K562 (cell line): ENCODE measurements at regions not wholly inside any gene's neighbourhood (a gene's known extent, or its start where the extent isn't known, plus 50 kb on each side); places are given as distances from the start of the nearest gene placed in this dataset.

ENCODE experiments used
- ATAC-seq: fragments of 200-7000 bp; cut with Tn5 transposase; 3 replicates; pipeline ENCODE4 v1.9.1; 2020; ENCODE audit warnings: moderate library complexity
- BruUV-seq: library from RNA; stranded (reverse); fragments of 400-500 nt; replicated peaks from 2 replicates; lab custom pipeline; 2021; lab: Mats Ljungman, UMichigan
- CTCF ChIA-PET: fragments of 300-600 bp; formaldehyde crosslinking; extraction: SDS; loops from one replicate; lab custom pipeline; 2021; ENCODE audit warnings: low intra/inter-chr PET ratio; lab: Yijun Ruan, JAX
- POLR2A ChIA-PET: fragments of 300-600, 350-650 bp; sonication (Branson Sonifier 250); formaldehyde crosslinking; extraction: SDS; loops from one replicate; lab custom pipeline; 2021; ENCODE audit warnings: antibody characterized with exemption, inconsistent platforms; lab: Yijun Ruan, JAX
- DNase-seq, 4 experiments: peaks; one replicate each; pipeline versions ENCODE4 v3.0.0 to v3.0.0-alpha.2; 2011 to 2018; ENCODE audit warnings: low spot score in 3 of 4, mixed read lengths in 3 of 4; ENCODE audit errors: extremely low read depth in 1 of 4
- FAIRE-seq: peaks from 2 replicates; lab custom pipeline; 2011; peaks lifted over from hg19 to GRCh38; lab: Jason Lieb, UNC
- H2AFZ ChIP-seq: 2 replicates; pipeline ENCODE4 v1.6.0; 2011; ENCODE audit warnings: low read depth, low read length, control low read depth, inconsistent platforms
- H3K27ac ChIP-seq: fragments of 200-600 bp; 3 replicates; pipeline ENCODE4 v1.8.0; 2011; ENCODE audit warnings: low read depth, mild to moderate bottlenecking, control low read depth, inconsistent platforms, low read length, moderate library complexity, mixed read lengths; ENCODE audit errors: extremely low read depth
- H3K27me3 ChIP-seq, 2 experiments: fragments of 300-600 bp in 1 of 2; 2 replicates in 1 of 2; 3 replicates in 1 of 2; pipeline versions ENCODE4 v1.6.0 to v1.8.0; 2011; ENCODE audit warnings: inconsistent platforms in 2 of 2, low read length in 2 of 2, mild to moderate bottlenecking in 1 of 2, mixed read lengths in 1 of 2, moderate library complexity in 1 of 2; ENCODE audit not compliant: control insufficient read depth in 2 of 2, insufficient read depth in 2 of 2
- H3K36me3 ChIP-seq: fragments of 300-600 bp; 3 replicates; pipeline ENCODE4 v1.8.0; 2011; ENCODE audit warnings: mild to moderate bottlenecking, low read length, inconsistent platforms; ENCODE audit not compliant: control insufficient read depth, insufficient read depth
- H3K4me1 ChIP-seq, 2 experiments: fragments of 200-600 bp in 1 of 2; replicated peaks in 1 of 2; 2 replicates in 1 of 2; 3 replicates in 1 of 2; pipeline versions ENCODE4 v1.5.1 to v1.8.0; 2011; ENCODE audit warnings: inconsistent platforms in 2 of 2, low read length in 2 of 2, mild to moderate bottlenecking in 1 of 2, mixed read lengths in 1 of 2, moderate library complexity in 1 of 2; ENCODE audit not compliant: control insufficient read depth in 2 of 2, insufficient read depth in 2 of 2
- H3K4me2 ChIP-seq: 2 replicates; pipeline ENCODE4 v1.6.1; 2011; ENCODE audit warnings: low read length, control low read depth, inconsistent platforms, mixed read lengths; ENCODE audit not compliant: insufficient read depth
- H3K4me3 ChIP-seq: fragments of 200-600 bp; sonication (generic), shearing (Covaris generic); 2 replicates; pipeline ENCODE4 v1.5.1; 2016; ENCODE audit warnings: control low read depth, inconsistent platforms
- H3K79me2 ChIP-seq: fragments of 200-600 bp; 3 replicates; pipeline ENCODE4 v1.8.0; 2011; ENCODE audit warnings: low read length, inconsistent platforms; ENCODE audit not compliant: control insufficient read depth, insufficient read depth
- H3K9ac ChIP-seq, 2 experiments: 2 replicates each; pipeline versions ENCODE4 v1.6.0 to v1.6.1; 2011; ENCODE audit warnings: low read depth in 2 of 2, low read length in 2 of 2, control low read depth in 1 of 2, inconsistent platforms in 1 of 2, mild to moderate bottlenecking in 1 of 2, mixed read lengths in 1 of 2; ENCODE audit not compliant: insufficient read depth in 1 of 2
- H3K9me1 ChIP-seq: one replicate; pipeline ENCODE4 v1.6.0; 2011; ENCODE audit warnings: inconsistent platforms, mild to moderate bottlenecking, low read length, moderate library complexity; ENCODE audit not compliant: control insufficient read depth, insufficient read depth
- H3K9me3 ChIP-seq: replicated peaks from 2 replicates; pipeline ENCODE4 v1.5.1; 2011; ENCODE audit warnings: low read depth, low read length, inconsistent platforms; ENCODE audit not compliant: control insufficient read depth, insufficient read depth
- H4K20me1 ChIP-seq: replicated peaks from 2 replicates; pipeline ENCODE4 v1.6.1; 2011; ENCODE audit warnings: low read length, inconsistent platforms, mixed read lengths; ENCODE audit not compliant: control insufficient read depth, insufficient read depth
- CBFA2T2 ChIP-seq: fragments of 450-650 bp; conservative IDR thresholded peaks from 2 replicates; pipeline ENCODE4 v1.6.1; 2017; ENCODE audit warnings: mild to moderate bottlenecking
- ETV1 ChIP-seq: fragments of 450-650 bp; conservative IDR thresholded peaks from 2 replicates; pipeline ENCODE4 v1.6.1; 2016; ENCODE audit warnings: missing genetic modification characterization, control low read depth, low read depth, missing compliant biosample characterization
- HNRNPUL1 ChIP-seq: fragments of 200-400 bp; formaldehyde crosslinking; IDR thresholded peaks from 2 replicates; pipeline ENCODE4 v1.6.1; 2017; ENCODE audit warnings: low read length
- MTA2 ChIP-seq: fragments of 450-650 bp; IDR thresholded peaks from 2 replicates; pipeline ENCODE4 v1.6.1; 2016; ENCODE audit warnings: low read depth
- RCOR1 ChIP-seq, 2 experiments: IDR thresholded peaks; 2 replicates each; pipeline ENCODE4 v1.6.1; 2012; ENCODE audit warnings: low read depth in 2 of 2, low read length in 2 of 2, borderline replicate concordance in 1 of 2, improper control_type of control experiment in 1 of 2
- REST ChIP-seq, 2 experiments: fragments of 450-650 bp; formaldehyde crosslinking in 1 of 2; IDR thresholded peaks; 2 replicates each; pipeline versions ENCODE4 v1.4.0 to v1.6.1; 2014 to 2020; ENCODE audit warnings: mild to moderate bottlenecking in 2 of 2, borderline replicate concordance in 1 of 2, low read depth in 1 of 2
- SAFB ChIP-seq: fragments of 200-400 bp; formaldehyde crosslinking; IDR thresholded peaks from 2 replicates; pipeline ENCODE4 v1.6.1; 2017; ENCODE audit warnings: low read depth, low read length, borderline replicate concordance
- SNAPC5 ChIP-seq: fragments of 250-450 bp; sonication (Bioruptor Pico); IDR thresholded peaks from 2 replicates; pipeline ENCODE4 v1.8.0; 2021; ENCODE audit warnings: moderate library complexity, mild to moderate bottlenecking, inconsistent platforms
- ZNF766 ChIP-seq: fragments of 200-800 bp; sonication (Bioruptor generic); conservative IDR thresholded peaks from 2 replicates; pipeline ENCODE4 v1.6.1; 2016; ENCODE audit warnings: missing genetic modification characterization, missing compliant biosample characterization
- WGBS: fragments of 100-300 bp; shearing (Covaris generic); methylation state at CpG from one replicate; pipeline ENCODE4 v1.1.6; 2016; ENCODE audit warnings: low coverage, mixed read lengths; ENCODE audit not compliant: insufficient coverage; ENCODE audit errors: missing lambda C conversion rate; 5-methylcytosine and 5-hydroxymethylcytosine counted together
- in situ Hi-C: fragments of 300-500 bp; cut with MboI; formaldehyde crosslinking; loops from 4 replicates; pipeline ENCODE4 v1.15.0; 2018; ENCODE audit warnings: inconsistent platforms, mixed read lengths
- intact Hi-C: fragments of 100-400 bp; cut with micrococcal nuclease; formaldehyde crosslinking; loops from 2 replicates; pipeline ENCODE4 v1.14.2; 2022
- TF ChIP-seq, protein P1 (sequence below): sonication (generic); formaldehyde crosslinking; IDR thresholded peaks from 2 replicates; pipeline ENCODE4 v1.8.0; 2022; ENCODE audit warnings: mild to moderate bottlenecking, missing genetic modification reagents, borderline replicate concordance

DNA sequence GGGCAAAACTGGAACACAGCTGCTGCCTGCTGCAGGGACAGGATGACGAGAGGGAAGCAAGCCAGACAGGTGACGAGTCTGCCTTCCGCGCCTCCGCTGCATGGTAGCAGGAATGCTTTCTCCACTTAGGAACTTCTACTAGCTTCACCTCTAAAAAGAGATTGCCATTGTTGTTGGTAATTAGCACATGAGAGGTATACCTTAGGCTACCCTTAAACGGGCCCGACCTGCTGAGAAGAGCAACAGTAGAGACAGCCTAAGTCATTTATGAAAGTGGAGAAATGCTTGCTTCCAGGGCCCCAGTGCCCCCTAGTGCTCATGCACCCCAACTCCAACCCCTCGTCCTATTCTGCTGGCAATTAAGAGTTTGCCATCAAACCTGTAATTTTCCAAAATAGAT is 96.9 kb upstream of the AKT3 start (continued):
- TF ChIP-seq REST (IDR thresholded peaks at IDR 0.05; ENCODE audit: borderline replicate concordance), result peak; percentile 39; the same call in 1 of the 2 replicates
- TF ChIP-seq REST (CRISPR knock-in tag; IDR thresholded peaks at IDR 0.05; ENCODE audit: low read depth), result no peak

DNA sequence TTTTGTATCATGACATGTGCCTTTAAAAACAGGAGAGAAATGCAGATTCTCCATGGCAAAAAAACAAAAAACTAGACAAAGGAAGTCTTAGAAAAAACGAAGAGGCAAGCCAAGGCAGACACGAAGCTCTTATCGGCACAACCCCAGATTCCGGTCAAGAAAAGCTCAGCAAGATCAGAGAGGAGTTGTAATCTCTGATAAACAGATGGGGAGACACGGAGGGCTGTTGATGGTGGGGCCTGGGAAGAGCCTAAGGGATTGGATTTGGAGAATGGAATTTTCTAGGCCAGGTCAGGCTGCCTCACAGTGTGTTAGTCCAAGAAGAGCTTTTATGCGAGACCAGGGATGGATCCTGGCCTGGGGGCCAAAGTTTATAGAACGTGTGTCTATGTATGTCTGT is 96.2 kb upstream of the AKT3 start:
- H3K9me1 ChIP-seq, result no peaks in the 10 kb centered on the region
- peak in 2 of 4 experiments; percentile 12 to 28 for DNase-seq
- BruUV-seq, result no TSS peak
- H2AFZ ChIP-seq, result no peak overlapping the region
- no peaks in the 10 kb centered on the region for H3K79me2 ChIP-seq
- peak; percentile 41 for ATAC-seq
- no peaks in the 10 kb centered on the region; the same call in 1 of the 2 replicates for H4K20me1 ChIP-seq
- intact Hi-C loops, result loop anchor here (5.0 kb wide), 1 partner anchor 326 kb away; no protein-coding TSS in a partner anchor
- no peaks in the 10 kb centered on the region; a peak in 1 of 5 replicates for H3K4me1 ChIP-seq
- H3K36me3 ChIP-seq, result no peaks in the 10 kb centered on the region
- in situ Hi-C loops, result no loop called here
- H3K27me3 ChIP-seq, result peaks cover 5 to 37% of the 10 kb centered on the region in 2 experiments; a peak in 4 of 5 replicates
- FAIRE-seq, result no peak
- POLR2A ChIA-PET, result interaction anchor here (1.0 kb wide), 1 partner anchor 42 kb away, joined by 3 read pairs; no protein-coding TSS in a partner anchor
- no peak overlapping the region for H3K27ac ChIP-seq
- WGBS, result 2% methylated on average over 7 of the region's 7 CpGs
- CTCF ChIA-PET, result no interaction called here
- H3K9me3 ChIP-seq, result no peaks in the 10 kb centered on the region
- no peak overlapping the region for H3K4me2 ChIP-seq
- H3K9ac ChIP-seq, result no peak overlapping the region
- H3K4me3 ChIP-seq, result no peak overlapping the region
- TF ChIP-seq ZNF766 (0 out of 2 replicates have a peak, but pooled peaks have one; percentile 37), MTA2 (no peak), SAFB (no peak), RCOR1 (IDR thresholded peaks at IDR 0.05; ENCODE audit: borderline replicate concordance in 1 of 2, low read depth in 2 of 2, low read length in 2 of 2) (peak in 1 of 2 experiments; percentile 31; a peak in 1 of 4 replicates), CBFA2T2 (peak; percentile 43), HNRNPUL1 (no peak), ETV1 (peak; percentile 65; the same call in 1 of the 2 replicates), SNAPC5 (no peak)
- TF ChIP-seq, protein P1, sequence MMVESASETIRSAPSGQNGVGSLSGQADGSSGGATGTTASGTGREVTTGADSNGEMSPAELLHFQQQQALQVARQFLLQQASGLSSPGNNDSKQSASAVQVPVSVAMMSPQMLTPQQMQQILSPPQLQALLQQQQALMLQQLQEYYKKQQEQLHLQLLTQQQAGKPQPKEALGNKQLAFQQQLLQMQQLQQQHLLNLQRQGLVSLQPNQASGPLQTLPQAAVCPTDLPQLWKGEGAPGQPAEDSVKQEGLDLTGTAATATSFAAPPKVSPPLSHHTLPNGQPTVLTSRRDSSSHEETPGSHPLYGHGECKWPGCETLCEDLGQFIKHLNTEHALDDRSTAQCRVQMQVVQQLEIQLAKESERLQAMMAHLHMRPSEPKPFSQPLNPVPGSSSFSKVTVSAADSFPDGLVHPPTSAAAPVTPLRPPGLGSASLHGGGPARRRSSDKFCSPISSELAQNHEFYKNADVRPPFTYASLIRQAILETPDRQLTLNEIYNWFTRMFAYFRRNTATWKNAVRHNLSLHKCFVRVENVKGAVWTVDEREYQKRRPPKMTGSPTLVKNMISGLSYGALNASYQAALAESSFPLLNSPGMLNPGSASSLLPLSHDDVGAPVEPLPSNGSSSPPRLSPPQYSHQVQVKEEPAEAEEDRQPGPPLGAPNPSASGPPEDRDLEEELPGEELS (CRISPR knock-in tag), result no peak
